Ascending aorta (tissue), 2 donors: ENCODE measurements at regions not wholly inside any gene's neighbourhood (a gene's known extent, or its start where the extent isn't known, plus 50 kb on each side); places are given as distances from the start of the nearest gene placed in this dataset.

ENCODE experiments used
- DNase-seq, 2 donors: peaks; one replicate each; pipeline ENCODE4 v3.0.0-alpha.2; 2019; ENCODE audit warnings: low spot score in 2 of 2
- H3K27ac ChIP-seq, 2 donors: fragments of 200-600 bp; sonication (generic); one replicate each; pipeline ENCODE4 v1.5.1; 2016 to 2017; ENCODE audit warnings: mild to moderate bottlenecking in 1 of 2
- H3K27me3 ChIP-seq: fragments of 200-600 bp; sonication (generic); one replicate; pipeline ENCODE4 v1.5.1; 2017
- H3K36me3 ChIP-seq, 2 donors: fragments of 200-600 bp; sonication (generic); one replicate each; pipeline ENCODE4 v1.5.1; 2016
- H3K4me1 ChIP-seq, 2 donors: fragments of 200-600 bp; sonication (generic); one replicate each; pipeline ENCODE4 v1.5.1; 2016 to 2017; ENCODE audit warnings: mild to moderate bottlenecking in 1 of 2
- H3K4me3 ChIP-seq, 2 donors: fragments of 200-600 bp; sonication (generic); one replicate each; pipeline ENCODE4 v1.5.1; 2016 to 2017; ENCODE audit warnings: mild to moderate bottlenecking in 1 of 2
- H3K9me3 ChIP-seq, 2 donors: fragments of 200-600 bp; sonication (generic); one replicate each; pipeline ENCODE4 v1.5.1; 2016
- intact Hi-C: fragments of 100-400 bp; cut with DNase I; formaldehyde crosslinking; loops from one replicate; pipeline ENCODE4 v1.15.1; 2023
- TF ChIP-seq, protein P1 (sequence below), 3 experiments: fragments of 200-600 bp in 2 of 3; fragments of 450-650 bp in 1 of 3; sonication (generic) in 2 of 3; IDR thresholded peaks; one replicate each; pipeline ENCODE4 v1.5.1; 2016 to 2019; ENCODE audit warnings: antibody characterized with exemption in 3 of 3, mild to moderate bottlenecking in 1 of 3, moderate library complexity in 1 of 3

DNA sequence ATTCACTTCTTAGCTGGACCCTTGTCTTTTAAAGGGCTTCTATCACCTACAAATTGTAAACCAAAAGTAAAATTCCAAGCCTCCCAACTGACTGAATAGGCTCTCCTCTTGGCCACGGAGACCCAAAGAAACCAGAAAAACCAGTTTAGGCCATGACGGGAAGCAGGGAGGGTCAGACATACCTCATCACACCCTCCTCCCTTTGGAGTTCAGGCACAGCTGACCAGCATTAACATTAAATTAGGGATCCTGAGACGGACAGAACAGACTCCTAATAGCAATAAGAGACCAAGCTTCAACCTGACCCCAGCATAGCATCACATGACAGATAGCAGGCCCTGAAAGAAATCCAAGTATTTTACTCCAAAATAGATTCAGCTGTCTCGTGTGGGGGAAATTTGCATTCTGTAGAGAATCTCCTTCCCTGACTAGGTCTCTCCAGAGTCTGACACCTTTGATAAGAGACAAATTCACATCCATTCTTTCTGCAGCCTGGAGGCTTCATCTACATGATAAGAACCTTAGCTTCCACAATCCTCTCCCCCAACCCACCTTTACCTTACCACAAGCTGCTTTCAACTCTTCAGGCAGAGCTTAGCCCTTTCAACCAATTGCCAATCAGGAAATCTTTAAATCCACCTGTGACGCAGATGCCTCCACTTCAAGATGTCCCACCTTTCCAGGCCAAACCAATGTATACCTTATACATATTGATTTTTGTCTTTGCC lies 177.1 kb upstream of the RAB4A start:
- Histone ChIP-seq H3K27me3 (no peaks in the 10 kb centered on the region), H3K4me1 (peaks cover 0 to 15% of the 10 kb centered on the region in 2 donors), H3K4me3 (no peak overlapping the region), H3K36me3 (no peaks in the 10 kb centered on the region), H3K9me3 (no peaks in the 10 kb centered on the region), H3K27ac (peak overlapping the region; percentile 70 to 74)
- peak in 1 of 2 donors; percentile 45 for DNase-seq
- TF ChIP-seq, protein P1, sequence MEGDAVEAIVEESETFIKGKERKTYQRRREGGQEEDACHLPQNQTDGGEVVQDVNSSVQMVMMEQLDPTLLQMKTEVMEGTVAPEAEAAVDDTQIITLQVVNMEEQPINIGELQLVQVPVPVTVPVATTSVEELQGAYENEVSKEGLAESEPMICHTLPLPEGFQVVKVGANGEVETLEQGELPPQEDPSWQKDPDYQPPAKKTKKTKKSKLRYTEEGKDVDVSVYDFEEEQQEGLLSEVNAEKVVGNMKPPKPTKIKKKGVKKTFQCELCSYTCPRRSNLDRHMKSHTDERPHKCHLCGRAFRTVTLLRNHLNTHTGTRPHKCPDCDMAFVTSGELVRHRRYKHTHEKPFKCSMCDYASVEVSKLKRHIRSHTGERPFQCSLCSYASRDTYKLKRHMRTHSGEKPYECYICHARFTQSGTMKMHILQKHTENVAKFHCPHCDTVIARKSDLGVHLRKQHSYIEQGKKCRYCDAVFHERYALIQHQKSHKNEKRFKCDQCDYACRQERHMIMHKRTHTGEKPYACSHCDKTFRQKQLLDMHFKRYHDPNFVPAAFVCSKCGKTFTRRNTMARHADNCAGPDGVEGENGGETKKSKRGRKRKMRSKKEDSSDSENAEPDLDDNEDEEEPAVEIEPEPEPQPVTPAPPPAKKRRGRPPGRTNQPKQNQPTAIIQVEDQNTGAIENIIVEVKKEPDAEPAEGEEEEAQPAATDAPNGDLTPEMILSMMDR (IDR thresholded peaks at IDR 0.05), result no peak
- intact Hi-C loops, result loop anchor here (10.0 kb wide), 1 partner anchor 131 kb away; no protein-coding TSS in a partner anchor

GRCh38 chr1:229094476-229095311 lies 176.2 kb upstream of the RAB4A start:
- H3K27ac ChIP-seq, result peak overlapping the region in 1 of 2 donors; percentile 28
- peak in 1 of 2 donors; percentile 59 for DNase-seq
- intact Hi-C loops, result loop anchor here (10.0 kb wide), 1 partner anchor 130 kb away; no protein-coding TSS in a partner anchor

GRCh38 chr1:229095325-229095724 lies 175.6 kb upstream of the RAB4A start:
- Histone ChIP-seq H3K4me3 (no peak overlapping the region), H3K27me3 (no peaks in the 10 kb centered on the region), H3K27ac (no peak overlapping the region), H3K36me3 (no peaks in the 10 kb centered on the region), H3K9me3 (no peaks in the 10 kb centered on the region), H3K4me1 (peaks cover 0 to 15% of the 10 kb centered on the region in 2 donors)
- intact Hi-C loops, result loop anchor here (10.0 kb wide), 1 partner anchor 129 kb away; no protein-coding TSS in a partner anchor
- peak in 1 of 2 donors; percentile 18 for DNase-seq
- TF ChIP-seq, protein P1 (IDR thresholded peaks at IDR 0.05), result no peak

More at GRCh38 chr1:229094476-229095311, 176.2 kb upstream of the RAB4A start:
- TF ChIP-seq, protein P1 (IDR thresholded peaks at IDR 0.05), result no peak
- Histone ChIP-seq H3K4me3 (no peak overlapping the region), H3K9me3 (no peaks in the 10 kb centered on the region), H3K36me3 (no peaks in the 10 kb centered on the region), H3K27me3 (no peaks in the 10 kb centered on the region), H3K4me1 (peaks cover 0 to 15% of the 10 kb centered on the region in 2 donors)

DNA sequence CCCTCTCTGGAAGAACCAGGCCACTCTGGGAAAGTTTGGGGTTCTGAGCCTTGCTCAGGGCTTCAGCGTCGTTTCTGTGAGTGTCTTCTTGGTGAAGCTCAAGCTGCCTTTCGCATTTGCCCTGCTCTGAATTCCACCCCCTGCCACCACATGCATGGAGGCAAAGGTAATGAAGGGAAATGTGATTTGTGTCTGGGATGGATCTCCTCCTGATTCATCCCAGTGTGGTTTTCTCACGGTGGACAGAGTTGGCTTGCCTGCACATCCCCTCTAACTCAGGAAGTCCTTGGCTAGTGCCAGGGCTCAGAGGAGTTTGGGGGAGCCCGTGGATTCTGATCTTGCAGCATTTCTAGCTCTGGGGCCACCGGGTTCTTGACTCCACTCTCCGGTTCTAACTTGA lies 173.6 kb upstream of the RAB4A start:
- TF ChIP-seq, protein P1 (IDR thresholded peaks at IDR 0.05), result no peak
- intact Hi-C loops, result loop anchor here (10.0 kb wide), 1 partner anchor 127 kb away; no protein-coding TSS in a partner anchor
- no peaks in the 10 kb centered on the region for H3K9me3 ChIP-seq
- no peaks in the 10 kb centered on the region for H3K36me3 ChIP-seq
- H3K4me3 ChIP-seq, result no peak overlapping the region
- DNase-seq, result peak in 1 of 2 donors; percentile 48
- H3K27ac ChIP-seq, result no peak overlapping the region
- no peaks in the 10 kb centered on the region for H3K27me3 ChIP-seq
- peaks cover 0 to 6% of the 10 kb centered on the region in 2 donors for H3K4me1 ChIP-seq

GRCh38 chr1:229098361-229098760 lies 172.6 kb upstream of the RAB4A start:
- Histone ChIP-seq H3K27me3 (no peaks in the 10 kb centered on the region), H3K27ac (no peak overlapping the region), H3K4me3 (no peak overlapping the region), H3K4me1 (peaks cover 0 to 8% of the 10 kb centered on the region in 2 donors), H3K9me3 (no peaks in the 10 kb centered on the region), H3K36me3 (no peaks in the 10 kb centered on the region)
- DNase-seq, result no peak
- TF ChIP-seq, protein P1 (IDR thresholded peaks at IDR 0.05), result no peak
- intact Hi-C loops, result loop anchor here (10.0 kb wide), 1 partner anchor 126 kb away; no protein-coding TSS in a partner anchor
